CD14-positive monocyte (primary cell): ENCODE measurements at regions not wholly inside any gene's neighbourhood (a gene's known extent, or its start where the extent isn't known, plus 50 kb on each side); places are given as distances from the start of the nearest gene placed in this dataset.

Experiments
- DNase-seq, 3 donors: peaks; one replicate each; pipeline ENCODE4 v3.0.0-alpha.2; 2011 to 2022
- H2AFZ ChIP-seq: 2 replicates; pipeline ENCODE4 v1.6.0; 2012; ENCODE audit warnings: mild to moderate bottlenecking, low read depth, low read length, inconsistent platforms; ENCODE audit not compliant: insufficient read depth, poor library complexity, severe bottlenecking
- H3K27ac ChIP-seq, 2 donors: 1 replicate in 1 of 2; 2 replicates in 1 of 2; pipeline ENCODE4 v1.5.1; 2012 to 2013; ENCODE audit warnings: low read length in 2 of 2, control low read depth in 1 of 2, inconsistent platforms in 1 of 2, low read depth in 1 of 2, mild to moderate bottlenecking in 1 of 2
- H3K27me3 ChIP-seq, 2 donors: one replicate each; pipeline versions ENCODE4 v1.6.0 to v1.6.1; 2011 to 2013; ENCODE audit warnings: low read length in 2 of 2; ENCODE audit not compliant: control insufficient read depth in 2 of 2, insufficient read depth in 2 of 2
- H3K36me3 ChIP-seq, 2 donors: replicated peaks in 1 of 2; 1 replicate in 1 of 2; 2 replicates in 1 of 2; pipeline versions ENCODE4 v1.5.1 to v1.6.1; 2012 to 2013; ENCODE audit warnings: low read length in 2 of 2, control low read depth in 1 of 2, inconsistent platforms in 1 of 2, mild to moderate bottlenecking in 1 of 2; ENCODE audit not compliant: insufficient read depth in 2 of 2, control insufficient read depth in 1 of 2
- H3K4me1 ChIP-seq, 2 donors: 1 replicate in 1 of 2; 2 replicates in 1 of 2; pipeline versions ENCODE4 v1.5.1 to v1.6.1; 2012 to 2013; ENCODE audit warnings: low read length in 2 of 2, control low read depth in 1 of 2, inconsistent platforms in 1 of 2, mild to moderate bottlenecking in 1 of 2, moderate library complexity in 1 of 2; ENCODE audit not compliant: insufficient read depth in 2 of 2, control insufficient read depth in 1 of 2
- H3K4me2 ChIP-seq: replicated peaks from 2 replicates; pipeline ENCODE3; 2012; ENCODE audit warnings: low read length, moderate library complexity, mild to moderate bottlenecking; ENCODE audit not compliant: poor library complexity, severe bottlenecking; ENCODE audit errors: extremely low read depth
- H3K4me3 ChIP-seq, 3 experiments: fragments of 200-600 bp in 1 of 3; sonication (generic) in 1 of 3; replicated peaks in 1 of 3; 1 replicate in 2 of 3; 2 replicates in 1 of 3; pipeline ENCODE4 v1.5.1; 2011 to 2013; ENCODE audit warnings: low read length in 3 of 3, mild to moderate bottlenecking in 3 of 3, control low read depth in 2 of 3, low read depth in 2 of 3, inconsistent platforms in 1 of 3, moderate library complexity in 1 of 3
- H3K79me2 ChIP-seq: 2 replicates; pipeline ENCODE4 v1.6.0; 2012; ENCODE audit warnings: mild to moderate bottlenecking, control low read depth, inconsistent platforms, low read length, moderate library complexity; ENCODE audit not compliant: insufficient read depth
- H3K9ac ChIP-seq: 2 replicates; pipeline ENCODE4 v1.6.0; 2017; ENCODE audit warnings: low read length, mild to moderate bottlenecking; ENCODE audit not compliant: insufficient read depth, poor library complexity, severe bottlenecking
- H3K9me3 ChIP-seq, 2 donors: replicated peaks in 1 of 2; 1 replicate in 1 of 2; 2 replicates in 1 of 2; pipeline versions ENCODE4 v1.5.1 to v1.6.1; 2012 to 2013; ENCODE audit warnings: low read length in 2 of 2, control low read depth in 1 of 2; ENCODE audit not compliant: control insufficient read depth in 1 of 2, insufficient read depth in 1 of 2
- H4K20me1 ChIP-seq: 2 replicates; pipeline ENCODE4 v1.6.0; 2012; ENCODE audit warnings: mild to moderate bottlenecking, low read length, control low read depth, moderate library complexity; ENCODE audit not compliant: insufficient read depth
- H3K27ac Mint-ChIP-seq, 7 donors: one replicate each; pipeline ENCODE4 v1.8.0; 2020; ENCODE audit warnings: mild to moderate bottlenecking in 7 of 7, mixed read lengths in 7 of 7, moderate library complexity in 6 of 7, inconsistent platforms in 2 of 7
- H3K27me3 Mint-ChIP-seq, 3 donors: one replicate each; pipeline ENCODE4 v1.8.0; 2021 to 2022; ENCODE audit warnings: low read depth in 3 of 3, mild to moderate bottlenecking in 3 of 3, mixed read lengths in 3 of 3, moderate library complexity in 3 of 3, inconsistent platforms in 1 of 3
- H3K36me3 Mint-ChIP-seq, 2 donors: one replicate each; pipeline ENCODE4 v1.8.0; 2020; ENCODE audit warnings: mixed read lengths in 2 of 2, inconsistent platforms in 1 of 2, mild to moderate bottlenecking in 1 of 2
- H3K4me1 Mint-ChIP-seq: one replicate; pipeline ENCODE4 v1.8.0; 2020; ENCODE audit warnings: mild to moderate bottlenecking, mixed read lengths
- H3K4me3 Mint-ChIP-seq, 2 donors: one replicate each; pipeline ENCODE4 v1.8.0; 2020; ENCODE audit warnings: mild to moderate bottlenecking in 2 of 2, mixed read lengths in 2 of 2, moderate library complexity in 1 of 2
- H3K9me3 Mint-ChIP-seq, 7 donors: one replicate each; pipeline ENCODE4 v1.8.0; 2020 to 2022; ENCODE audit warnings: mixed read lengths in 7 of 7, mild to moderate bottlenecking in 6 of 7, moderate library complexity in 6 of 7, inconsistent platforms in 2 of 7
- WGBS: methylation state at CpG from one replicate; pipeline ENCODE4 v1.1.5; 2013; ENCODE audit warnings: missing lambda C conversion rate; ENCODE audit not compliant: insufficient coverage; 5-methylcytosine and 5-hydroxymethylcytosine counted together
- intact Hi-C, 2 donors: fragments of 100-400 bp; cut with micrococcal nuclease; formaldehyde crosslinking; loops; one replicate each; pipeline versions ENCODE4 v1.15.0 to v1.15.1; 2023
- TF ChIP-seq, protein P1 (sequence below): fragments of 200-600 bp; IDR thresholded peaks from one replicate; pipeline ENCODE4 v1.8.0; 2022; ENCODE audit warnings: antibody characterized with exemption, mild to moderate bottlenecking

DNA sequence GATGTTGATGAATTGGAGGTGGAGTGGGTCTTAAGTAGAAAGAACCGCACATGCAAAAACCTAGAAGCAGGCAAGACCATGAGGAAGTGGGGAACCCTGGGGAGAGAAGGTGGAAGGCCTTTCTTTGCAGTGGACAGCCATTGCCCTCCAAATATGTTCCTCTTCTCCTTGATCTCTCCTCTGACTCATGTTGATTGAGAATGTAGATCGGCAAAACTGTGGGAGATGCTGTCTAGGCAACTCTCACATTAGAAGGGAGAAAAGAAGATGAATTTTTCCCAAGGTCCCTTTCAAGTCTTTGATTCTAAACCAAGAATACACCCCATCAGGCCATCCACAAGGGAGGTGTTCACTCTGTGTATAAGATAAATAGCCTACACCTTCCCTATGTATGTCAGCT is 257.5 kb downstream of the MSRB3 start:
- WGBS: no CpG with 5 or more reads among the region's 2 CpGs
- peaks cover 0 to 3% (median 0%) of the 10 kb centered on the region in 3 donors for H3K27me3 Mint-ChIP-seq
- Histone ChIP-seq H3K27ac (no peak overlapping the region), H3K36me3 (no peaks in the 10 kb centered on the region), H2AFZ (no peak overlapping the region), H4K20me1 (no peaks in the 10 kb centered on the region), H3K9ac (no peak overlapping the region), H3K9me3 (peaks cover 4 to 23% of the 10 kb centered on the region in 2 donors), H3K27me3 (no peaks in the 10 kb centered on the region), H3K4me2 (no peak overlapping the region), H3K4me3 (no peak overlapping the region), H3K4me1 (no peaks in the 10 kb centered on the region), H3K79me2 (no peaks in the 10 kb centered on the region)
- H3K9me3 Mint-ChIP-seq: peaks cover 16 to 27% (median 20%) of the 10 kb centered on the region in 7 donors
- TF ChIP-seq, protein P1, sequence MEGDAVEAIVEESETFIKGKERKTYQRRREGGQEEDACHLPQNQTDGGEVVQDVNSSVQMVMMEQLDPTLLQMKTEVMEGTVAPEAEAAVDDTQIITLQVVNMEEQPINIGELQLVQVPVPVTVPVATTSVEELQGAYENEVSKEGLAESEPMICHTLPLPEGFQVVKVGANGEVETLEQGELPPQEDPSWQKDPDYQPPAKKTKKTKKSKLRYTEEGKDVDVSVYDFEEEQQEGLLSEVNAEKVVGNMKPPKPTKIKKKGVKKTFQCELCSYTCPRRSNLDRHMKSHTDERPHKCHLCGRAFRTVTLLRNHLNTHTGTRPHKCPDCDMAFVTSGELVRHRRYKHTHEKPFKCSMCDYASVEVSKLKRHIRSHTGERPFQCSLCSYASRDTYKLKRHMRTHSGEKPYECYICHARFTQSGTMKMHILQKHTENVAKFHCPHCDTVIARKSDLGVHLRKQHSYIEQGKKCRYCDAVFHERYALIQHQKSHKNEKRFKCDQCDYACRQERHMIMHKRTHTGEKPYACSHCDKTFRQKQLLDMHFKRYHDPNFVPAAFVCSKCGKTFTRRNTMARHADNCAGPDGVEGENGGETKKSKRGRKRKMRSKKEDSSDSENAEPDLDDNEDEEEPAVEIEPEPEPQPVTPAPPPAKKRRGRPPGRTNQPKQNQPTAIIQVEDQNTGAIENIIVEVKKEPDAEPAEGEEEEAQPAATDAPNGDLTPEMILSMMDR: no peak
- no peaks in the 10 kb centered on the region for H3K4me1 Mint-ChIP-seq
- intact Hi-C loops: no loop called here
- no peak overlapping the region for H3K27ac Mint-ChIP-seq
- no peaks in the 10 kb centered on the region for H3K36me3 Mint-ChIP-seq
- no peak overlapping the region for H3K4me3 Mint-ChIP-seq
- DNase-seq: no peak

DNA sequence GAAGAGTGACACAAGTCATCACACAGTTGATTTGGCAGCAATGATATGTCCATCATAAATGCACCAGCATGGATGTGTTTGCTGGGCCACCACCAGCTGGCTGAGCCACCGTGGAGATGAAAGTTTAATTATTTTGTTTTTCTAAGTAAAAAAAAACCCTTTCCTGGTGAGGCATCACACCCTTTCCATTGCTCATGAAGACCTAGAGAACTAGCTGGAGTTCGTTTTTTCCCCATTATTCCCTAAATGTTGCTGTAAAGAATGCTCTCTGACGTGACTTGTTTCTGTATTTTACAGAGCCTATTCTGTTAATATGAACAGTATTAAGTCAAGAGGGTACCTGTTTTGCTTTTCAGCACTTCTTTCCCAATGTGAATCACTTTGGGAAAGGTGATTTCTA is 257.9 kb downstream of the MSRB3 start:
- Histone ChIP-seq H3K36me3 (no peaks in the 10 kb centered on the region), H3K79me2 (no peaks in the 10 kb centered on the region), H2AFZ (no peak overlapping the region), H3K27ac (no peak overlapping the region), H3K9me3 (peaks cover 4 to 28% of the 10 kb centered on the region in 2 donors), H3K4me1 (no peaks in the 10 kb centered on the region), H3K27me3 (no peaks in the 10 kb centered on the region), H3K4me2 (no peak overlapping the region), H3K9ac (no peak overlapping the region), H4K20me1 (no peaks in the 10 kb centered on the region), H3K4me3 (no peak overlapping the region)
- Mint-ChIP-seq H3K4me3 (no peak overlapping the region), H3K27me3 (peaks cover 0 to 3% (median 0%) of the 10 kb centered on the region in 3 donors), H3K4me1 (no peaks in the 10 kb centered on the region), H3K27ac (no peak overlapping the region), H3K9me3 (peaks cover 17 to 31% (median 21%) of the 10 kb centered on the region in 7 donors), H3K36me3 (no peaks in the 10 kb centered on the region)
- no CpG with 5 or more reads among the region's 3 CpGs for WGBS
- TF ChIP-seq, protein P1: no peak
- no peak for DNase-seq
- intact Hi-C loops: no loop called here
